WTC11 (cell line): ENCODE measurements at regions not wholly inside any gene's neighbourhood (a gene's known extent, or its start where the extent isn't known, plus 50 kb on each side); places are given as distances from the start of the nearest gene placed in this dataset.
"Not testable (repeated sequence)": the region's sequence is repeated elsewhere in the genome, so short reads cannot be mapped to it uniquely, and the experiment has no call there.

Source experiments
- ATAC-seq: fragments of 200-7000 bp; cut with Tn5 transposase; 2 replicates; pipeline ENCODE4 v1.10.0; 2021; ENCODE audit warnings: mild to moderate bottlenecking, moderate library complexity
- CTCF ChIA-PET: fragments of 300-600 bp; sonication (Branson Sonifier 250); formaldehyde crosslinking; loops from one replicate; lab custom pipeline; 2021; ENCODE audit warnings: antibody characterized with exemption; lab: Charles Lee
- POLR2A ChIA-PET: fragments of 350-600 bp; sonication (Branson Sonifier 250); formaldehyde crosslinking; loops from one replicate; lab custom pipeline; 2021; ENCODE audit warnings: antibody characterized with exemption; lab: Charles Lee
- DNase-seq: peaks from one replicate; pipeline ENCODE4 v3.0.0; 2021; ENCODE audit warnings: low spot score
- H3K27ac Mint-ChIP-seq: 2 replicates; pipeline ENCODE4 v1.8.0; 2021; ENCODE audit warnings: mixed read lengths
- H3K27me3 Mint-ChIP-seq: 2 replicates; pipeline ENCODE4 v1.8.0; 2021; ENCODE audit warnings: low read depth, mild to moderate bottlenecking, moderate library complexity, mixed read lengths
- H3K36me3 Mint-ChIP-seq: 2 replicates; pipeline ENCODE4 v1.8.0; 2021; ENCODE audit warnings: mixed read lengths
- H3K4me1 Mint-ChIP-seq: 2 replicates; pipeline ENCODE4 v1.8.0; 2022; ENCODE audit warnings: mixed read lengths
- H3K4me3 Mint-ChIP-seq: 2 replicates; pipeline ENCODE4 v1.8.0; 2021; ENCODE audit warnings: mild to moderate bottlenecking, moderate library complexity, mixed read lengths
- H3K9me3 Mint-ChIP-seq: 2 replicates; pipeline ENCODE4 v1.8.0; 2021; ENCODE audit warnings: mixed read lengths
- AFF4 ChIP-seq: sonication (generic); formaldehyde crosslinking; IDR thresholded peaks from 2 replicates; pipeline ENCODE4 v1.8.1; 2023; ENCODE audit warnings: mild to moderate bottlenecking, missing genetic modification reagents, borderline replicate concordance
- AR ChIP-seq: fragments of 250-450 bp; sonication (Bioruptor Pico); IDR thresholded peaks from 2 replicates; pipeline ENCODE4 v1.9.0; 2021; ENCODE audit warnings: mild to moderate bottlenecking
- ATF6 ChIP-seq: sonication (generic); formaldehyde crosslinking; IDR thresholded peaks from 2 replicates; pipeline ENCODE4 v1.8.1; 2023; ENCODE audit warnings: mild to moderate bottlenecking, missing genetic modification reagents
- CBFB ChIP-seq: sonication (generic); formaldehyde crosslinking; IDR thresholded peaks from 2 replicates; pipeline ENCODE4 v1.8.1; 2022; ENCODE audit warnings: mild to moderate bottlenecking, low read depth, missing genetic modification reagents
- CREB1 ChIP-seq: sonication (generic); formaldehyde crosslinking; IDR thresholded peaks from 2 replicates; pipeline ENCODE4 v1.8.0; 2023; ENCODE audit warnings: mild to moderate bottlenecking, missing genetic modification reagents
- ELF4 ChIP-seq: sonication (generic); formaldehyde crosslinking; IDR thresholded peaks from 2 replicates; pipeline ENCODE4 v1.8.1; 2022; ENCODE audit warnings: low read depth, mild to moderate bottlenecking, moderate library complexity, missing genetic modification reagents
- FOXJ3 ChIP-seq: sonication (generic); formaldehyde crosslinking; IDR thresholded peaks from 2 replicates; pipeline ENCODE4 v1.9.0; 2021; ENCODE audit warnings: missing genetic modification reagents, mild to moderate bottlenecking, borderline replicate concordance
- GRHL2 ChIP-seq: fragments of 250-450 bp; sonication (Bioruptor Pico); IDR thresholded peaks from 2 replicates; pipeline ENCODE4 v1.8.0; 2022; ENCODE audit warnings: mild to moderate bottlenecking, moderate library complexity; ENCODE audit not compliant: insufficient replicate concordance, severe bottlenecking
- GTF2I ChIP-seq: fragments of 250-450 bp; sonication (Bioruptor Pico); conservative IDR thresholded peaks from 2 replicates; pipeline ENCODE4 v1.4.0; 2021; ENCODE audit warnings: mild to moderate bottlenecking
- HMGA2 ChIP-seq: fragments of 250-450 bp; sonication (Bioruptor Pico); IDR thresholded peaks from 2 replicates; pipeline ENCODE4 v1.4.0; 2021; ENCODE audit warnings: mild to moderate bottlenecking, moderate library complexity
- NFYB ChIP-seq: sonication (generic); formaldehyde crosslinking; conservative IDR thresholded peaks from 2 replicates; pipeline ENCODE4 v1.8.0; 2022; ENCODE audit warnings: low read depth, missing genetic modification reagents
- NR3C1 ChIP-seq: sonication (generic); formaldehyde crosslinking; conservative IDR thresholded peaks from 2 replicates; pipeline ENCODE4 v1.8.1; 2023; ENCODE audit warnings: low read depth, mild to moderate bottlenecking, missing genetic modification reagents
- PRRX2 ChIP-seq: fragments of 250-450 bp; sonication (Bioruptor Pico); IDR thresholded peaks from 2 replicates; pipeline ENCODE4 v1.8.0; 2021; ENCODE audit warnings: mild to moderate bottlenecking
- SP1 ChIP-seq: sonication (generic); formaldehyde crosslinking; conservative IDR thresholded peaks from 2 replicates; pipeline ENCODE4 v1.8.1; 2022; ENCODE audit warnings: missing genetic modification reagents
- TEAD4 ChIP-seq: sonication (generic); formaldehyde crosslinking; IDR thresholded peaks from 2 replicates; pipeline ENCODE4 v1.8.0; 2022; ENCODE audit warnings: mild to moderate bottlenecking, missing genetic modification reagents
- ZMAT4 ChIP-seq: fragments of 250-450 bp; sonication (Bioruptor Pico); IDR thresholded peaks from 2 replicates; pipeline ENCODE4 v1.9.0; 2021; ENCODE audit warnings: mild to moderate bottlenecking
- ZNF121 ChIP-seq: sonication (generic); formaldehyde crosslinking; IDR thresholded peaks from 2 replicates; pipeline ENCODE4 v1.8.0; 2023; ENCODE audit warnings: missing genetic modification reagents
- ZNF219 ChIP-seq: sonication (generic); formaldehyde crosslinking; IDR thresholded peaks from 2 replicates; pipeline ENCODE4 v1.8.0; 2023; ENCODE audit warnings: missing genetic modification reagents, mild to moderate bottlenecking, borderline replicate concordance
- ZNF396 ChIP-seq: fragments of 250-450 bp; sonication (Bioruptor Pico); IDR thresholded peaks from 2 replicates; pipeline ENCODE4 v1.8.0; 2021; ENCODE audit warnings: mild to moderate bottlenecking, moderate library complexity, borderline replicate concordance
- TF ChIP-seq, protein P1 (sequence below): sonication (generic); formaldehyde crosslinking; IDR thresholded peaks from 2 replicates; pipeline ENCODE4 v1.8.0; 2022; ENCODE audit warnings: mild to moderate bottlenecking, missing genetic modification reagents

DNA sequence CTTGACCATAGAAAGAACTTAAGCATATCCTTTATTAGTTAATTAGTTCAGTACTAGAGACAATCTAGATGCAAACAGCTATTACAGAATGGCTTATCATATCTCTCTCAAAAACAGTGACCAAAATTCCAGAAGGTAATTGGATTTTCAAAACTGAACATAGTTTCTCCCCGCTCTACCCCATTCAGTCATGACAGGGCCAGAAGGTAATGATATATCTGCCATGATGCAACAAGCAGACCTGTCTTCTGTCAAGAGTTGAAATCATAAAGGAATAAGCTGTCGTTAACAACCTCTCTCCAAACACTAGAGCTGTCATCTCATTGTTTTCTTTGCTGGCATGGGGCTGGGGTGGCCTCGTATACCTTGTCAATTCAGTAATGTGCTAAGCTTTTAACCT, 200.5 kb upstream of the POU5F2 start:
- no peak for DNase-seq
- POLR2A ChIA-PET: no interaction called here
- Mint-ChIP-seq H3K9me3 (no peaks in the 10 kb centered on the region), H3K4me1 (peaks cover 4% of the 10 kb centered on the region; the same call in 1 of the 2 replicates), H3K27me3 (no peaks in the 10 kb centered on the region), H3K4me3 (no peak overlapping the region), H3K27ac (no peak overlapping the region), H3K36me3 (no peaks in the 10 kb centered on the region)
- CTCF ChIA-PET: interaction anchor here (1.6 kb wide), 1 partner anchor 217 kb away, joined by 3 read pairs; no protein-coding TSS in a partner anchor
- no peak for ATAC-seq
- TF ChIP-seq CREB1 (CRISPR knock-in tag) (no peak), FOXJ3 (no peak), AR (CRISPR knock-in tag) (no peak), PRRX2 (CRISPR knock-in tag) (no peak), NR3C1 (no peak), ZMAT4 (no peak), AFF4 (CRISPR knock-in tag) (no peak), SP1 (no peak), TEAD4 (CRISPR knock-in tag) (no peak), ZNF396 (CRISPR knock-in tag) (no peak), GTF2I (CRISPR knock-in tag) (no peak), ZNF121 (CRISPR knock-in tag) (no peak), CBFB (CRISPR knock-in tag) (no peak), NFYB (no peak), ZNF219 (CRISPR knock-in tag) (no peak), HMGA2 (no peak), GRHL2 (CRISPR knock-in tag) (no peak), ELF4 (no peak), ATF6 (CRISPR knock-in tag) (no peak)
- TF ChIP-seq, protein P1, sequence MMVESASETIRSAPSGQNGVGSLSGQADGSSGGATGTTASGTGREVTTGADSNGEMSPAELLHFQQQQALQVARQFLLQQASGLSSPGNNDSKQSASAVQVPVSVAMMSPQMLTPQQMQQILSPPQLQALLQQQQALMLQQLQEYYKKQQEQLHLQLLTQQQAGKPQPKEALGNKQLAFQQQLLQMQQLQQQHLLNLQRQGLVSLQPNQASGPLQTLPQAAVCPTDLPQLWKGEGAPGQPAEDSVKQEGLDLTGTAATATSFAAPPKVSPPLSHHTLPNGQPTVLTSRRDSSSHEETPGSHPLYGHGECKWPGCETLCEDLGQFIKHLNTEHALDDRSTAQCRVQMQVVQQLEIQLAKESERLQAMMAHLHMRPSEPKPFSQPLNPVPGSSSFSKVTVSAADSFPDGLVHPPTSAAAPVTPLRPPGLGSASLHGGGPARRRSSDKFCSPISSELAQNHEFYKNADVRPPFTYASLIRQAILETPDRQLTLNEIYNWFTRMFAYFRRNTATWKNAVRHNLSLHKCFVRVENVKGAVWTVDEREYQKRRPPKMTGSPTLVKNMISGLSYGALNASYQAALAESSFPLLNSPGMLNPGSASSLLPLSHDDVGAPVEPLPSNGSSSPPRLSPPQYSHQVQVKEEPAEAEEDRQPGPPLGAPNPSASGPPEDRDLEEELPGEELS (CRISPR knock-in tag): no peak

GRCh38 chr5:93933269-93933668, 191.9 kb upstream of the POU5F2 start:
- DNase-seq: not testable (repeated sequence)

More at GRCh38 chr5:93933269-93933668, 191.9 kb upstream of the POU5F2 start:
- H3K4me3 Mint-ChIP-seq, H3K36me3 Mint-ChIP-seq, CTCF ChIA-PET, H3K4me1 Mint-ChIP-seq, H3K27me3 Mint-ChIP-seq, ATAC-seq, H3K9me3 Mint-ChIP-seq, POLR2A ChIA-PET, H3K27ac Mint-ChIP-seq: not testable (repeated sequence)
